ENCODE measurements at regions not wholly inside any gene's neighbourhood (a gene's known extent, or its start where the extent isn't known, plus 50 kb on each side); places are given as distances from the start of the nearest gene placed in this dataset.

DNA sequence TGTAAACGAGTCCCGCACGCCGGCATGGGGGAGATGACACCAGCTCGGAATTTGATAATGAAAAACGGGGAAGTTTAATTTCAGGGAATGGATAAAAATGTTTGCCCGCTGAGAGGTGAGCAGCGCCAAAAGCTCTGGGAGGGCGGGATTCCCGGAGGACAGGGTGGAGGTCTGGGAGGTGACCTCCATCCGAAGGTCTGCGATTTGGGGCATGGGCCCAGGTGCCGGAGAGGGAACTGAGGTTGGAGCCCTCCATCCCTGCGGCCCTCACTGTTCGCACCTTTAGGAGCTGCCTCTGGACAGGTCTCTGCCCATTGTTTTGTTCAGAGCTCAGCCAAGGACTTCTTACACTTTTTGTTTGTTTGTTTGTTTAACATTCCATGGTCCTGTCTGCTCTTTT is 129.8 kb downstream of the URI1 start:
- DNase-seq (ENCODE audit: low read depth): no peak
- TF ChIP-seq, protein P1, sequence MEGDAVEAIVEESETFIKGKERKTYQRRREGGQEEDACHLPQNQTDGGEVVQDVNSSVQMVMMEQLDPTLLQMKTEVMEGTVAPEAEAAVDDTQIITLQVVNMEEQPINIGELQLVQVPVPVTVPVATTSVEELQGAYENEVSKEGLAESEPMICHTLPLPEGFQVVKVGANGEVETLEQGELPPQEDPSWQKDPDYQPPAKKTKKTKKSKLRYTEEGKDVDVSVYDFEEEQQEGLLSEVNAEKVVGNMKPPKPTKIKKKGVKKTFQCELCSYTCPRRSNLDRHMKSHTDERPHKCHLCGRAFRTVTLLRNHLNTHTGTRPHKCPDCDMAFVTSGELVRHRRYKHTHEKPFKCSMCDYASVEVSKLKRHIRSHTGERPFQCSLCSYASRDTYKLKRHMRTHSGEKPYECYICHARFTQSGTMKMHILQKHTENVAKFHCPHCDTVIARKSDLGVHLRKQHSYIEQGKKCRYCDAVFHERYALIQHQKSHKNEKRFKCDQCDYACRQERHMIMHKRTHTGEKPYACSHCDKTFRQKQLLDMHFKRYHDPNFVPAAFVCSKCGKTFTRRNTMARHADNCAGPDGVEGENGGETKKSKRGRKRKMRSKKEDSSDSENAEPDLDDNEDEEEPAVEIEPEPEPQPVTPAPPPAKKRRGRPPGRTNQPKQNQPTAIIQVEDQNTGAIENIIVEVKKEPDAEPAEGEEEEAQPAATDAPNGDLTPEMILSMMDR (conservative IDR thresholded peaks at IDR 0.05; ENCODE audit: low read depth, low read length): no peak
- H3K4me3 ChIP-seq (ENCODE audit: low read length): no peak overlapping the region

DNA sequence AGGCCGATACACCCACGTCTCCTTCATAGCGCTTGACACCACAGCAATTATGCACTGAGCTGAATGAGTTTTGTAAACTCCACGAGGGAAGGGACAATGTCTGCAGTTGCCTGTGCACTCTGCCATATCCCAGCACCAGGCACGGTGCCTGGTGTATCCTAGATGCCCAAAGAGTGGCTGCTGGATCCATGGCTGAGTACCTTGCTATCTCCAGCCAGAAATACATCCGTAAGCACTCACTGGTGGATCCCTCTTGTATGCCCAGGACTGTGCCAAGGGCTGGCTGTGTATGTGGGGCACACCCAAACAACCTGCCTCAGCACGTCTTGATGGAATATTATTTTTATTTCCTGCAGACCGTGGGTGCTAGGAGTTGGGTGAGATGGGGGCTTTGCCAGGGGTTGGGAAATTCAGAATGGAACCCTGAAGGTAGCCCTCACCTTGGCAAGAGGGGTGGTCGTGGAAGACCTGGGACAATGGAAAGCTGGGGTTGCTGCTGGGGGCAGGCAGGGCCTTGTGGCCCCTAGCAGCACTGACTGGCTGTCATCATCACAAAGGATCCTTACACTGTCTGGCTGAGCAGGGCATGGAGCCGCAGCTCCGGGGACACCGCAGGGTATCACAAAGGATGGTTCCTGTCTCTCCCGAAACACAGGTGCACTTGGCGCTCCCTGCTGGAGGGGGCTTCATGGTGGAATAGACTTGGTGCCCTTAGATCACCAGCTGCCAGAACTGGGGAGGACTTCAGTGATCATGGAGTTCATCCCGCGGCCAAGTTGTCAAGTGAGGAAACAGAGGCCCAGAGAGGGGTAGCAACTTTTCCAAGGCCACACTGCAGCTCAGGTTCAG is 131.3 kb downstream of the URI1 start:
- no peak for DNase-seq (ENCODE audit: low read depth)
- TF ChIP-seq, protein P1 (conservative IDR thresholded peaks at IDR 0.05; ENCODE audit: low read depth, low read length): no peak
- H3K4me3 ChIP-seq (ENCODE audit: low read length): no peak overlapping the region

DNA sequence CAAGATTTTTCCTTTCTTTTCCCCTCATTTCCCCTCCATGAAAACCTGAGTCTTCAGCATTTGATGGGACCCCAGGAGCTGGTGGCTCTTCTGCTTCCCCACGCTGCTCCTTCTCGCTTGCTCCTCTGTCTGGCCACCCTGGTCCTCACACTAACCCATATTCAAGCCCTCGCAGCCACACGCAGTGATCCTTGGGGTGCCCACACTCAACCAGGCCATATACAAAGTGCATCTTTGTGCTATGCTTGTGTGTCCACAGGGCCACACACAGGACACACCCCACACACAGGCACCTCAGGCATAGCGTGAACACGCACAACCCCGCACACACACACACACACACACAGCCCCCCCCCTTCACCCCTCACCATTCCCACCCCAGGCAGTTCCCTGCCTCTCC is 132.1 kb downstream of the URI1 start:
- H3K4me3 ChIP-seq (ENCODE audit: low read length): no peak overlapping the region
- no peak for DNase-seq (ENCODE audit: low read depth)
- TF ChIP-seq, protein P1 (conservative IDR thresholded peaks at IDR 0.05; ENCODE audit: low read depth, low read length): no peak

DNA sequence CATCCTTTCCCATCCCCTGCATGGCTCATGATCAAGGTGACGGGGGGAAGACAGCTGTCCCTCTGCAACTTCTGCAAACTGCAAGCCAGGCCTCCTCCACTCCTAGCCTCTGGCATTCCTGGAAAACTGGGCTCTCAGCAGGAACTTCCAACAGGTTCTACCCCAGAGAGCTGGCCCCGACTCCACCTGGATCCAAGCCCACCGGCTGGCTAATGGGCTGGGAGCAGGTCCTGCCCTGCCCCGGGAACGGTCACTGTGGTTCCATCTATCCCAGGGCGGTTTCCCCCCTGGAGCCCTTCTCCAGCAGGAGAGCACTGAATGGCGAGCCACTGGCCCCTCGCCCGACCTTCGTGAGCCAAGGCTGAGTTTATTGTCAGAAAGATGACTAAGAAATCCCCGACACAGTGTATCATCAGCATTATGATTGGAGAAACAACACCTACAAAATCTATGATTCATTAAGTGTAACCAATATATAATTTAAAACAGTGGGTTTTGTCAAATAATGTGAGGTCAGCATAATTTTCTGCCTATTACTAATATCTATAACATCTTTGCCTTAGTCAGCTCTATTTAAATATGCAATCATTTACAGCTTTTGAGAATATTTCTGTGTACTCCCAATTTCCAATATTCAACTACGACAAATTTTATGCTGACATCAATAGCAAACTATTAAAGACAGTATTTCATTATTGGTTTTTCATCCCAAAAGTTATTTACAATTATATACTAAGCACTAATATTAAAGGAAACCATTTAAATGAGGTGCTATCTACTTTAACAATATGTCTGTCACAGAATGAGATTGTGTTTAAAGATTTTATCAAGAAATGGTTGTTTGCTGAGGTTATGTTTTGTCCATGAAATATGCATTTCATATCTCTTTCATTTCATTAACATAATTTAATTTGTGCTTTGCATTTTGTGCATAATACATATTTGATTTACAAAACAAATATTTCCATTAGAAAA is 133.0 kb downstream of the URI1 start:
- TF ChIP-seq, protein P1 (conservative IDR thresholded peaks at IDR 0.05; ENCODE audit: low read depth, low read length): no peak
- no peak overlapping the region for H3K4me3 ChIP-seq (ENCODE audit: low read length)
- no peak for DNase-seq (ENCODE audit: low read depth)

DNA sequence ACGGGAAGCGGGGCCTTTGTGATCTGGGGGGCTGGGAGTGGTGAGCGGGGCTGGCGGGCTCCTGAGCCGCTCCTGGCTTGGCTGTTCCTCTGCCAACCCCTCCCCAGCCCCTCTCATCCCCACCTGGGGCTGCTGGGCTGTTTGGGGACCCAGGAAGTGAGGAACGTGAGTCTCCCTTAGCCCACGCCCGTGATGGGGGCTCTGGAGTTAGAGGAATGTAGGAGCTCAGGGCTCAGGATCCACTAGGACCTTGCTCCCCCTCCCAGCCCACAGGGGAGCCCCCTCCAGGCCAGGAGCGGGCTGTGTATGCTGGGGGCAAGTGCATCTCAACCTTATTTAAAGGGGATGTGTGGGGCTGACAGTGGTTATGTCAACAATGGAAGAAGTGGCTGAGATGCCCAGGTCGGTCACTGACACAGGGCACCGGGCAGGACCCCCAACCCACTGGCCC is 134.1 kb downstream of the URI1 start:
- no peak for DNase-seq (ENCODE audit: low read depth)
- H3K4me3 ChIP-seq (ENCODE audit: low read length): no peak overlapping the region
- TF ChIP-seq, protein P1 (conservative IDR thresholded peaks at IDR 0.05; ENCODE audit: low read depth, low read length): no peak

DNA sequence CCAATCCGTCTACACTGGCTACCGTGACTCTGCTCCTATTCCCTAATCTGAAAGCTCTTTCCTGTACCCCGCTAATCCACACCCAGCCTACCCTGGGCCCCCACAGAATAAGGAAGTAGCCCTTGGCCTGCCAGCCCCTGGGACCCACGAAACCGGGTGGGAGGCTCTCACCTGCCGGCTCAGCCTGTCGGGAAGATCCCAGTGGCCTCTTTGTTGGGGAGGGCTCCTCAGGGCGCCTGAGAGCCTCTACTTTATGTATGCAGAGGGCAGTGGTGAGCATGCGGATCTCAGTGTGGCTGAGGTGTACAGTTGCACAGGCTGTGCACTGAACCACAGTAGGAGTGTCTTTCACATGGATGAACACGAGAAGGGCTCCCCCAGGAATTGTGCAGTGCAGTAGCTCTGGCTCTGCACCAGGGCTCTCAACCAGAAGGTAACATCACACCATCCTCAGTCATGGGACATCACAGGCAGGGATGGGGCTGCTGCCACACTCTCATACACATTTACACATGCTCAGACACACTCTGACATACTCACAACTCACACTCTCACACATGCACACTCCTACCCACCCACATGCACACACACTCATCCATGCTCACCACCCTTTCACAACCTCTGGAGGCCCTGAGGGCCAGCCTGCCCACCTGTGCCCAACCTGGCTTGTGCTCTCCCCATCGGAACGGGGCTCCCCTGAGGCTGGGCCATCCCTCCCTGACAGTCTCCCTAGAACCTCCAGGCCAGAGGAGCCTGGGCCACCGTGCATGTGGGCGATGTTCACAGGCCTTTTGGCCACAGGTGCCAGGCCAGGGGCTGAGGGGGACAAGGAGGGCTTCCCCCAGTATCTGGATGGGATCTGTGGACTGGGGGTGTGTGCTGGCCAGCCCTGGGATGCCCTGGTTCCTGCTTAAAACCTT is 135.0 kb downstream of the URI1 start:
- no peak for DNase-seq (ENCODE audit: low read depth)
- H3K4me3 ChIP-seq (ENCODE audit: low read length): no peak overlapping the region
- TF ChIP-seq, protein P1 (conservative IDR thresholded peaks at IDR 0.05; ENCODE audit: low read depth, low read length): no peak

Measured in retinal pigment epithelial cell (primary cell).